ENCODE measurements at regions not wholly inside any gene's neighbourhood (a gene's known extent, or its start where the extent isn't known, plus 50 kb on each side); places are given as distances from the start of the nearest gene placed in this dataset.

DNA sequence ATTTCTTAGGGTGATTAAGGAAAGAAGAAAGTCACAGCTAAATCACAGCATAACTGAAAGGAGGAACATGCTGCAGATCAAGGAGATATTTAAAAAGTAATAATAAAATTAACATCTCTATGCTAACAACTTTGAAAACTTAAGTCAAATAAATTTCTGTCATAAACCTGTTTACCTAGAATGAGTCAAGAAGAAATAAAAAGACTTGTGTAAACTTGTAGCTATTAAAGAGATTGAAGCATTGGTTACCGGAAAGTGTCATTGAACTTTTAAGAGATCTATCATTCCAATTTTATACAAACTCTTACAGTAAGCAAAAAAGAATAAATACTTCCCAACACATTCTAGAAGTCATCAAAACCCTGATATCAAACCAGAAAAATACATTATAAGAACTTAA is 520.1 kb upstream of the SYT4 start:
- Histone ChIP-seq H3K27ac (ENCODE audit: control insufficient read depth, insufficient read depth, low read length) (no peak overlapping the region), H3K79me2 (ENCODE audit: control insufficient read depth, insufficient read depth, low read length) (no peaks in the 10 kb centered on the region), H3K9me3 (ENCODE audit: control insufficient read depth, low read depth, low read length) (no peaks in the 10 kb centered on the region), H3K4me3 (ENCODE audit: control insufficient read depth in 2 of 3, extremely low read depth in 1 of 3, insufficient read depth in 2 of 3, low read depth in 1 of 3, low read length in 3 of 3) (no peak overlapping the region), H4K20me1 (ENCODE audit: control insufficient read depth, extremely low read depth, insufficient read depth, low read length) (no peaks in the 10 kb centered on the region), H3K9me1 (ENCODE audit: control insufficient read depth, extremely low read depth, insufficient read depth, low read length) (no peaks in the 10 kb centered on the region), H3K27me3 (ENCODE audit: control insufficient read depth, extremely low read depth, insufficient read depth, low read length) (no peaks in the 10 kb centered on the region), H3K9ac (ENCODE audit: control insufficient read depth, extremely low read depth, insufficient read depth, low read length) (no peak overlapping the region), H3K4me1 (ENCODE audit: control insufficient read depth, extremely low read depth, insufficient read depth, low read length) (no peaks in the 10 kb centered on the region), H3K36me3 (ENCODE audit: control insufficient read depth in 2 of 2, extremely low read depth in 1 of 2, insufficient read depth in 2 of 2, low read length in 2 of 2) (no peaks in the 10 kb centered on the region), H3K4me2 (ENCODE audit: control insufficient read depth, extremely low read depth, insufficient read depth, low read depth, low read length) (no peak overlapping the region), H2AFZ (ENCODE audit: control insufficient read depth, low read length) (no peak overlapping the region)
- DNase-seq (ENCODE audit: low read depth, low spot score) = no peak
- dilution Hi-C loops (cut with MboI; ENCODE audit: extremely low pct_ligation_motif_present, low sequenced_read_pairs) = no loop called here
- no peak for FAIRE-seq
- no peak for TF ChIP-seq EZH2 (IDR thresholded peaks at IDR 0.05; ENCODE audit: low read length)
- TF ChIP-seq, protein P1, sequence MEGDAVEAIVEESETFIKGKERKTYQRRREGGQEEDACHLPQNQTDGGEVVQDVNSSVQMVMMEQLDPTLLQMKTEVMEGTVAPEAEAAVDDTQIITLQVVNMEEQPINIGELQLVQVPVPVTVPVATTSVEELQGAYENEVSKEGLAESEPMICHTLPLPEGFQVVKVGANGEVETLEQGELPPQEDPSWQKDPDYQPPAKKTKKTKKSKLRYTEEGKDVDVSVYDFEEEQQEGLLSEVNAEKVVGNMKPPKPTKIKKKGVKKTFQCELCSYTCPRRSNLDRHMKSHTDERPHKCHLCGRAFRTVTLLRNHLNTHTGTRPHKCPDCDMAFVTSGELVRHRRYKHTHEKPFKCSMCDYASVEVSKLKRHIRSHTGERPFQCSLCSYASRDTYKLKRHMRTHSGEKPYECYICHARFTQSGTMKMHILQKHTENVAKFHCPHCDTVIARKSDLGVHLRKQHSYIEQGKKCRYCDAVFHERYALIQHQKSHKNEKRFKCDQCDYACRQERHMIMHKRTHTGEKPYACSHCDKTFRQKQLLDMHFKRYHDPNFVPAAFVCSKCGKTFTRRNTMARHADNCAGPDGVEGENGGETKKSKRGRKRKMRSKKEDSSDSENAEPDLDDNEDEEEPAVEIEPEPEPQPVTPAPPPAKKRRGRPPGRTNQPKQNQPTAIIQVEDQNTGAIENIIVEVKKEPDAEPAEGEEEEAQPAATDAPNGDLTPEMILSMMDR (optimal IDR thresholded peaks at IDR 0.05 in 1 of 3, IDR thresholded peaks at IDR 0.05 in 1 of 3, conservative IDR thresholded peaks at IDR 0.05 in 1 of 3; ENCODE audit: extremely low read depth in 1 of 3, insufficient read depth in 2 of 3, low read length in 3 of 3) = no peak

DNA sequence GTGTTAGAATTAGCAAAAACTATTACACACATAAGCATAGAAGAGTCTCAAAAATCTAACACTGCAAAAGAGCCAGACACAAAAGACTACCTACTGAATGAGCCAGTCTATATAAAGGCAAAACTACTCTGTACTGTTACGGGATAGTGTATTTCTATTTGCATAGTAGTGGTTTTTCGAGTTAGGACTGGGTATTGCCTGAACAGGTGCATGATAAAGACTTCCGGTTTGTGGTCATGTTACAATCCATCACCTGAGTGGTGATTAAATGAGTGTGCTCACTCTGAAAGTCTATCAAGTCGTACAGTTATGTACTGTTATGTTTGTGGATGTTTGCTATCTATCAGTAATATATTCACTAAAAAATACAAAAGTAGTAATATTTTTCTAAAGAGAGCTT is 523.3 kb upstream of the SYT4 start:
- Histone ChIP-seq H3K4me3 (ENCODE audit: control insufficient read depth in 2 of 3, extremely low read depth in 1 of 3, insufficient read depth in 2 of 3, low read depth in 1 of 3, low read length in 3 of 3) (no peak overlapping the region), H3K36me3 (ENCODE audit: control insufficient read depth in 2 of 2, extremely low read depth in 1 of 2, insufficient read depth in 2 of 2, low read length in 2 of 2) (no peaks in the 10 kb centered on the region), H3K9me1 (ENCODE audit: control insufficient read depth, extremely low read depth, insufficient read depth, low read length) (no peaks in the 10 kb centered on the region), H4K20me1 (ENCODE audit: control insufficient read depth, extremely low read depth, insufficient read depth, low read length) (no peaks in the 10 kb centered on the region), H3K9ac (ENCODE audit: control insufficient read depth, extremely low read depth, insufficient read depth, low read length) (no peak overlapping the region), H3K27me3 (ENCODE audit: control insufficient read depth, extremely low read depth, insufficient read depth, low read length) (no peaks in the 10 kb centered on the region), H3K4me1 (ENCODE audit: control insufficient read depth, extremely low read depth, insufficient read depth, low read length) (no peaks in the 10 kb centered on the region), H3K79me2 (ENCODE audit: control insufficient read depth, insufficient read depth, low read length) (no peaks in the 10 kb centered on the region), H3K27ac (ENCODE audit: control insufficient read depth, insufficient read depth, low read length) (no peak overlapping the region), H3K9me3 (ENCODE audit: control insufficient read depth, low read depth, low read length) (no peaks in the 10 kb centered on the region), H3K4me2 (ENCODE audit: control insufficient read depth, extremely low read depth, insufficient read depth, low read depth, low read length) (no peak overlapping the region), H2AFZ (ENCODE audit: control insufficient read depth, low read length) (no peak overlapping the region)
- DNase-seq (ENCODE audit: low read depth, low spot score) (no peak), FAIRE-seq (no peak)
- no peak for TF ChIP-seq EZH2 (IDR thresholded peaks at IDR 0.05; ENCODE audit: low read length)
- TF ChIP-seq, protein P1 (optimal IDR thresholded peaks at IDR 0.05 in 1 of 3, IDR thresholded peaks at IDR 0.05 in 1 of 3, conservative IDR thresholded peaks at IDR 0.05 in 1 of 3; ENCODE audit: extremely low read depth in 1 of 3, insufficient read depth in 2 of 3, low read length in 3 of 3) = no peak
- dilution Hi-C loops (cut with MboI; ENCODE audit: extremely low pct_ligation_motif_present, low sequenced_read_pairs) = no loop called here

Measured in keratinocyte (primary cell).